ENCODE measurements at regions not wholly inside any gene's neighbourhood (a gene's known extent, or its start where the extent isn't known, plus 50 kb on each side); places are given as distances from the start of the nearest gene placed in this dataset.

GRCh38 chr2:195307751-195308150, 349.3 kb upstream of the SLC39A10 start:
- Histone ChIP-seq H2AFZ (ENCODE audit: control insufficient read depth, low read depth, low read length) (no peak overlapping the region), H3K4me1 (ENCODE audit: control insufficient read depth, insufficient read depth, low read length) (no peaks in the 10 kb centered on the region), H3K27ac (ENCODE audit: control insufficient read depth, insufficient read depth) (no peak overlapping the region), H3K9me3 (replicated peaks; ENCODE audit: control insufficient read depth, insufficient read depth, low read length) (no peaks in the 10 kb centered on the region), H3K27me3 (replicated peaks in 1 of 2; ENCODE audit: control insufficient read depth in 2 of 2, insufficient read depth in 2 of 2, low read length in 1 of 2) (0 out of 4 replicates have a peak, but pooled peaks cover 0 to 3% of the 10 kb centered on the region in 2 experiments), H3K4me2 (ENCODE audit: control insufficient read depth, insufficient read depth) (no peak overlapping the region), H3K4me3 (no peak overlapping the region), H3K36me3 (ENCODE audit: control insufficient read depth in 2 of 2, insufficient read depth in 2 of 2, low read length in 1 of 2) (no peaks in the 10 kb centered on the region), H4K20me1 (ENCODE audit: control insufficient read depth, insufficient read depth) (no peaks in the 10 kb centered on the region), H3K9ac (ENCODE audit: control insufficient read depth, insufficient read depth, low read length) (no peak overlapping the region), H3K79me2 (ENCODE audit: control insufficient read depth, insufficient read depth, low read length) (no peaks in the 10 kb centered on the region)
- no peak for DNase-seq (ENCODE audit: low read depth, low spot score)
- intact Hi-C loops (cut with micrococcal nuclease; ENCODE audit: unreplicated experiment) (no loop called here), in situ Hi-C loops (cut with MboI) (loop anchor here (10.0 to 25.0 kb wide), 2 partner anchors 763 to 1620 kb away; no protein-coding TSS in a partner anchor)
- ChIA-PET SMC1A (ENCODE audit: uncharacterized antibody, unreplicated experiment) (interaction anchor here (1.9 kb wide), 1 partner anchor 357 kb away, joined by 5 read pairs; no protein-coding TSS in a partner anchor), RAD21 (ENCODE audit: unreplicated experiment) (interaction anchor here (0.9 kb wide), 1 partner anchor 9 kb away, joined by 3 read pairs; no protein-coding TSS in a partner anchor), POLR2A (no interaction called here), CTCF (interaction anchor here (1.9 to 2.3 kb wide), 2 partner anchors 10 to 18 kb away, joined by 4 to 7 read pairs; no protein-coding TSS in a partner anchor)
- 42% methylated on average over 7 of the region's 7 CpGs for WGBS (ENCODE audit: insufficient coverage, insufficient replicate concordance, low lambda C conversion rate, missing lambda C conversion rate)
- TF ChIP-seq ZNF24 (IDR thresholded peaks at IDR 0.05) (no peak), RELB (IDR thresholded peaks at IDR 0.05; ENCODE audit: low read depth) (no peak), TCF3 (IDR thresholded peaks at IDR 0.05; ENCODE audit: borderline replicate concordance, insufficient read depth, low read depth, low read length) (no peak), GABPA (IDR thresholded peaks at IDR 0.05; ENCODE audit: low read depth) (no peak), YY1 (IDR thresholded peaks at IDR 0.05; ENCODE audit: low read depth, low read length) (no peak), MEF2A (IDR thresholded peaks at IDR 0.05; ENCODE audit: insufficient read depth, low read depth, low read length) (no peak), ZNF217 (IDR thresholded peaks at IDR 0.05) (no peak), STAT1 (conservative IDR thresholded peaks at IDR 0.05) (no peak), SREBF2 (IDR thresholded peaks at IDR 0.05; ENCODE audit: low read length) (no peak)
- no peak for FAIRE-seq
- no peak for ATAC-seq
- no TSS peak for BruUV-seq (replicated peaks)

Data from GM12878 (cell line).